ENCODE measurements at regions not wholly inside any gene's neighbourhood (a gene's known extent, or its start where the extent isn't known, plus 50 kb on each side); places are given as distances from the start of the nearest gene placed in this dataset.

- no peak overlapping the region for H3K18ac ChIP-seq (ENCODE audit: insufficient read length, low read depth, low read length)
- H4K91ac ChIP-seq (ENCODE audit: insufficient read length, low read depth, low read length): no peak overlapping the region
- no peak overlapping the region for H3K27ac ChIP-seq (ENCODE audit: insufficient read length, low read depth, low read length)
- DNase-seq: no peak
- no peaks in the 10 kb centered on the region for H3K9me3 ChIP-seq (ENCODE audit: control insufficient read depth, low read depth, low read length)
- H3K14ac ChIP-seq (ENCODE audit: insufficient read depth, low read length): no peak overlapping the region
- no peak overlapping the region for H3K56ac ChIP-seq (ENCODE audit: insufficient read length, low read depth, low read length)
- H3K79me2 ChIP-seq (ENCODE audit: insufficient read depth, low read length): no peaks in the 10 kb centered on the region
- H2BK15ac ChIP-seq (ENCODE audit: low read depth, low read length): no peak overlapping the region
- H3K36me3 Mint-ChIP-seq (ENCODE audit: insufficient read depth in 1 of 3, low read depth in 3 of 3): peaks cover 0 to 34% (median 11%) of the 10 kb centered on the region in 3 experiments
- peaks cover 6 to 11% of the 10 kb centered on the region in 2 experiments for H3K9me3 Mint-ChIP-seq
- no peak overlapping the region for H3K23ac ChIP-seq (ENCODE audit: insufficient read length, low read depth, low read length)
- H3K4me2 ChIP-seq (ENCODE audit: insufficient read depth, insufficient read length, low read length): no peak overlapping the region
- no peaks in the 10 kb centered on the region for H3K27me3 ChIP-seq (ENCODE audit: insufficient read depth, low read length)
- no peaks in the 10 kb centered on the region; the same call in 1 of the 2 replicates for H3K27me3 Mint-ChIP-seq (ENCODE audit: low read depth)
- H3K4me1 Mint-ChIP-seq: peaks cover 16% of the 10 kb centered on the region in 2 experiments
- no peaks in the 10 kb centered on the region for H3K79me1 ChIP-seq (ENCODE audit: insufficient read depth, low read depth, low read length, poor library complexity, severe bottlenecking)
- no peak overlapping the region for H2BK5ac ChIP-seq (ENCODE audit: insufficient read length, low read length)
- no CpG with 5 or more reads among the region's 2 CpGs for WGBS (ENCODE audit: extremely low coverage, insufficient read length, low lambda C conversion rate)
- no peak overlapping the region for H3K4me3 Mint-ChIP-seq
- H3K23me2 ChIP-seq (ENCODE audit: insufficient read length, low read depth, low read length, poor library complexity, severe bottlenecking): no peaks in the 10 kb centered on the region
- H4K20me1 ChIP-seq (ENCODE audit: control insufficient read depth, insufficient read depth, insufficient read length): no peaks in the 10 kb centered on the region
- peak overlapping the region in 1 of 3 experiments; percentile 25; a peak in 2 of 7 replicates for H3K27ac Mint-ChIP-seq
- no peak for TF ChIP-seq CTCF (conservative IDR thresholded peaks at IDR 0.05)
- H2BK120ac ChIP-seq (ENCODE audit: low read depth, low read length, poor library complexity, severe bottlenecking): no peak overlapping the region
- no peak overlapping the region for H4K8ac ChIP-seq (replicated peaks; ENCODE audit: insufficient read length, low read depth, low read length)
- no peak overlapping the region for H4K5ac ChIP-seq (ENCODE audit: insufficient read length, low read depth, low read length)
- H3K9ac ChIP-seq (ENCODE audit: extremely low read depth, insufficient read length, low read length): no peak overlapping the region
- no peak overlapping the region for H2BK12ac ChIP-seq (ENCODE audit: insufficient read length, low read depth, low read length)
- H2AK5ac ChIP-seq (ENCODE audit: insufficient read length, low read length): no peak overlapping the region
- H3K4ac ChIP-seq (ENCODE audit: low read depth, low read length): no peak overlapping the region
- no peak overlapping the region for H3T11ph ChIP-seq (ENCODE audit: low read length)
- no peaks in the 10 kb centered on the region for H3K4me1 ChIP-seq (ENCODE audit: insufficient read depth, low read length)
- no peak overlapping the region for H2BK20ac ChIP-seq (ENCODE audit: low read depth, low read length, poor library complexity, severe bottlenecking)
- no peak overlapping the region for H2AFZ ChIP-seq (ENCODE audit: low read length)
Observed at GRCh38 chr3:161682715-161683114, 186.1 kb downstream of the OTOL1 start.

Measured in H9 (cell line).